Midbrain (tissue), 1 donor: ENCODE measurements at regions not wholly inside any gene's neighbourhood (a gene's known extent, or its start where the extent isn't known, plus 50 kb on each side); places are given as distances from the start of the nearest gene placed in this dataset.
"Not testable (repeated sequence)": the region's sequence is repeated elsewhere in the genome, so short reads cannot be mapped to it uniquely, and the experiment has no call there.

Experiments used
- DNase-seq: peaks from one replicate; lab custom pipeline; 2025; lab: John Stamatoyannopoulos, UW

- no peak for DNase-seq
These were observed 109.7 kb downstream of the CRLF2 start for GRCh38 chrX:1102786-1103185.

- not testable (repeated sequence) for DNase-seq
These were observed 110.2 kb downstream of the CRLF2 start for GRCh38 chrX:1102221-1102620.

- no peak for DNase-seq
These were observed 113.2 kb downstream of the CRLF2 start for GRCh38 chrX:1099146-1099770.

- no peak for DNase-seq
These were observed 115.1 kb downstream of the CRLF2 start for GRCh38 chrX:1097328-1097727.

- DNase-seq = no peak
These were observed 117.7 kb downstream of the CRLF2 start for GRCh38 chrX:1094566-1095333.

GRCh38 chrX:1093586-1094421, 118.6 kb downstream of the CRLF2 start:
- DNase-seq = no peak

- no peak for DNase-seq
These were observed 119.3 kb downstream of the CRLF2 start for GRCh38 chrX:1093121-1093520.

- no peak for DNase-seq
These were observed 125.7 kb downstream of the CRLF2 start for GRCh38 chrX:1086444-1087409.

GRCh38 chrX:1085871-1086270, 126.6 kb downstream of the CRLF2 start:
- DNase-seq = not testable (repeated sequence)

- DNase-seq = no peak
These were observed 127.8 kb downstream of the CRLF2 start for GRCh38 chrX:1084689-1085088.

- no peak for DNase-seq
These were observed 135.4 kb downstream of the CRLF2 start for GRCh38 chrX:1076871-1077651.

- DNase-seq = no peak
These were observed 136.7 kb downstream of the CRLF2 start for GRCh38 chrX:1075741-1076140.

GRCh38 chrX:1075156-1075555, 137.3 kb downstream of the CRLF2 start:
- DNase-seq = no peak

GRCh38 chrX:1074755-1075154, 137.7 kb downstream of the CRLF2 start:
- no peak for DNase-seq

- no peak for DNase-seq
These were observed 138.3 kb downstream of the CRLF2 start for GRCh38 chrX:1074172-1074571.

GRCh38 chrX:1072637-1073377, 139.6 kb downstream of the CRLF2 start:
- no peak for DNase-seq

GRCh38 chrX:1071351-1071750, 141.1 kb downstream of the CRLF2 start:
- no peak for DNase-seq

GRCh38 chrX:1062351-1062750, 150.1 kb downstream of the CRLF2 start:
- no peak for DNase-seq

GRCh38 chrX:1060562-1060960, 151.9 kb downstream of the CRLF2 start:
- no peak for DNase-seq
